Left ventricle myocardium inferior (tissue), 1 donor: ENCODE measurements at regions not wholly inside any gene's neighbourhood (a gene's known extent, or its start where the extent isn't known, plus 50 kb on each side); places are given as distances from the start of the nearest gene placed in this dataset.

Source experiments
- DNase-seq: peaks from one replicate; pipeline ENCODE4 v3.0.0-alpha.2; 2020
- H3K27ac ChIP-seq: fragments of 200-600 bp; replicated peaks from 2 replicates; pipeline ENCODE4 v1.8.0; 2021
- H3K27me3 ChIP-seq: fragments of 200-600 bp; 2 replicates; pipeline ENCODE4 v1.8.0; 2021; ENCODE audit warnings: low read depth
- H3K36me3 ChIP-seq: fragments of 200-600 bp; 2 replicates; pipeline ENCODE4 v1.8.0; 2021
- H3K4me1 ChIP-seq: fragments of 200-600 bp; 2 replicates; pipeline ENCODE4 v1.8.0; 2021
- H3K4me3 ChIP-seq: fragments of 200-600 bp; 2 replicates; pipeline ENCODE4 v1.8.0; 2021; ENCODE audit warnings: mild to moderate bottlenecking, moderate library complexity
- H3K9me3 ChIP-seq: fragments of 200-600 bp; replicated peaks from 2 replicates; pipeline ENCODE4 v1.8.0; 2021
- CTCF ChIP-seq: fragments of 200-600 bp; IDR thresholded peaks from 2 replicates; pipeline ENCODE4 v1.8.0; 2021; ENCODE audit warnings: antibody characterized with exemption, mild to moderate bottlenecking, borderline replicate concordance
- intact Hi-C: fragments of 100-400 bp; cut with micrococcal nuclease; formaldehyde crosslinking; loops from one replicate; pipeline ENCODE4 v1.11.0; 2022
- donor health status: DM: no; HTN: yes; CAD: no; lungs with severe emphysema.

- H3K4me1 ChIP-seq = peaks cover 6% of the 10 kb centered on the region
- no peaks in the 10 kb centered on the region for H3K36me3 ChIP-seq
- no peak overlapping the region for H3K4me3 ChIP-seq
- no peak for TF ChIP-seq CTCF
- H3K27me3 ChIP-seq = peaks cover 19% of the 10 kb centered on the region
- H3K9me3 ChIP-seq = no peaks in the 10 kb centered on the region
- DNase-seq = no peak
- intact Hi-C loops = no loop called here
- H3K27ac ChIP-seq = no peak overlapping the region
These were observed 178.7 kb upstream of the NSMCE3 start for GRCh38 chr15:29448320-29448719.

- Histone ChIP-seq H3K27ac (no peak overlapping the region), H3K27me3 (peaks cover 27% of the 10 kb centered on the region), H3K4me1 (no peaks in the 10 kb centered on the region), H3K4me3 (no peak overlapping the region), H3K9me3 (no peaks in the 10 kb centered on the region), H3K36me3 (no peaks in the 10 kb centered on the region)
- no peak for DNase-seq
- intact Hi-C loops = no loop called here
- no peak for TF ChIP-seq CTCF
These were observed 176.9 kb upstream of the NSMCE3 start for GRCh38 chr15:29446480-29446879.

GRCh38 chr15:29442532-29442931, 172.9 kb upstream of the NSMCE3 start:
- Histone ChIP-seq H3K4me1 (no peaks in the 10 kb centered on the region), H3K4me3 (no peak overlapping the region), H3K27ac (no peak overlapping the region), H3K27me3 (peaks cover 18% of the 10 kb centered on the region), H3K36me3 (no peaks in the 10 kb centered on the region), H3K9me3 (no peaks in the 10 kb centered on the region)
- intact Hi-C loops = no loop called here
- DNase-seq = no peak
- no peak for TF ChIP-seq CTCF

GRCh38 chr15:29440541-29440940, 170.9 kb upstream of the NSMCE3 start:
- TF ChIP-seq CTCF = no peak
- Histone ChIP-seq H3K9me3 (no peaks in the 10 kb centered on the region), H3K4me1 (no peaks in the 10 kb centered on the region), H3K36me3 (no peaks in the 10 kb centered on the region), H3K27me3 (peaks cover 18% of the 10 kb centered on the region), H3K4me3 (no peak overlapping the region), H3K27ac (no peak overlapping the region)
- intact Hi-C loops = no loop called here
- no peak for DNase-seq

- peaks cover 16% of the 10 kb centered on the region for H3K27me3 ChIP-seq
- no peaks in the 10 kb centered on the region for H3K9me3 ChIP-seq
- TF ChIP-seq CTCF = no peak
- intact Hi-C loops = no loop called here
- no peaks in the 10 kb centered on the region for H3K36me3 ChIP-seq
- H3K4me3 ChIP-seq = no peak overlapping the region
- H3K27ac ChIP-seq = no peak overlapping the region
- no peaks in the 10 kb centered on the region for H3K4me1 ChIP-seq
- DNase-seq = no peak
These were observed 169.1 kb upstream of the NSMCE3 start for GRCh38 chr15:29438703-29439055.
